GM19025 (cell line): ENCODE measurements at regions not wholly inside any gene's neighbourhood (a gene's known extent, or its start where the extent isn't known, plus 50 kb on each side); places are given as distances from the start of the nearest gene placed in this dataset.

Experiments
- ATAC-seq: cut with Tn5 transposase; IDR thresholded peaks from one replicate; pipeline ENCODE4 v1.9.1; 2021; ENCODE audit warnings: mild to moderate bottlenecking, low read depth, moderate library complexity; ENCODE audit not compliant: unreplicated experiment

DNA sequence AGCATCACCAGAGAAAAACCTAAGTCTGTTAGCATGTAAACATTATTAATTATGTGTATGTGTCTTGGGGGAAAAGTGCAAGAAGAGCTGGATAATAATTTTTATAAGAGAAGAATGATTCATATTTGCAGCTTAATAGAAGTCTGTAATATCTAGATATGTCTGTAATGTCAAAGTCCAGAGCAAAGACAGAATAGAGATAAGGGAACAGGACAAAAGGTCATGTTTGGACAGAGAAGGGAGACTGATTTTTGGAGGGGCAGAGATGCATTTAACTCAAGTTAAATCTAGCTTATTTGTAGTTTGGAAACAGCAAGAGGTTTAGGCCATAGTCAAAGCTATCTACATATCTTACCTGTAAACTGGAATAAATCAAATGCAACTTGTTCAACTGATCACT is 61.2 kb downstream of the MAGED1 start:
- ATAC-seq, result no peak

DNA sequence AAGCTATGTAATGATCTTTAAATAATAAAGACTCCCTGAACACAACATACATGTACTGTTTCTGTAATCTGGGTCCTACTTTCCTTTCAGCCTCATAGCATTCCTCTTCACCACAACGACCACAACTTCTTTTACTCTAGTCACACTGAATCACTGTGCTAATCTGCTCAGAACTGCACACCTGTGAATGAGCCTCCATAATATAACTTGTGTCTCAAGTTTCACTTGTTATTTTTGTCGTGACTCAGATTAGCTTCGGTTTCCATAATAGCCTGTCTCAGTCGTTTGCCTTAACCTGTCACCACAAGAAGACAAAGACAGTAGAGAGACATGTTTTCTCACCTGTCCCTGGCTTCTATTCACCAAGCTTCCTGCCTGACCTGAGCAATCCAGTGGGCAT is 61.8 kb downstream of the MAGED1 start:
- peak; percentile 88 for ATAC-seq

DNA sequence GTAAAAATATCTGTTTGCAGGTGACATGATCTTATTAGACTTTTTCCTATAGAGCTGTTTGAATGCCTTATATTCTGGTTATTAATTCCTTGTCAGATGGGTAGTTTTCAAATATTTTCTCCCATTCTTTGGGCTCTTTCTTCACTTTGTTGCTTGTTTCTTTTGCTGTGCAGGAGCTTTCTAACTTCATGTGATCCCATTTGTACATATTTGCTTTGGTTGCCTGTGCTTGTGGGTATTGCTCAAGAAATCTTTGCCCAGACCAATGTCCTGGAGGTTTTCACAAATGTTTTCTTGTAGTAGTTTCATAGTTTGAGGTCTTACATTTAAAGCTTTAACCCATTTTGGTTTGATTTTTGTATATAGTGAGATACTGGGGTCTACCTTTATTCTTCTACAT is 63.0 kb downstream of the MAGED1 start:
- no peak for ATAC-seq

DNA sequence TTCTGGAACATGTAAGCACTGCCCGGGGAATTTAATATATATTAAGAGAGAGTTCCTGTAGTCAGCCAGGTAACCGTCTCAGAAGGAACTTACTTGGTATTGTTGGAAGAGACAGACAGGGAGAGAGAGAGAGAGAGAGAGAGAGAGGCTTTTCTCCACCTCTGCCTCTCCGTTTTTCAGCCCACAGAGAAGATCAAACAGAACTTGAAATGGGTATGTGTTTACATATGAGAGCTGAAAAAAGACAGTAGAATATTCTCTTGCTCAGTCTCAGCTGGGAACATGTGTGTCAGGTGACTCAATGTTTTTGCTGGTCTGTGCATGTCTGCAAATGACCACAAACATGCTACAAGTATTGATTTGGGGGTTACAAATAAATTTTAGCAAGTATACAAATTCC is 81.9 kb downstream of the MAGED1 start:
- ATAC-seq, result no peak

DNA sequence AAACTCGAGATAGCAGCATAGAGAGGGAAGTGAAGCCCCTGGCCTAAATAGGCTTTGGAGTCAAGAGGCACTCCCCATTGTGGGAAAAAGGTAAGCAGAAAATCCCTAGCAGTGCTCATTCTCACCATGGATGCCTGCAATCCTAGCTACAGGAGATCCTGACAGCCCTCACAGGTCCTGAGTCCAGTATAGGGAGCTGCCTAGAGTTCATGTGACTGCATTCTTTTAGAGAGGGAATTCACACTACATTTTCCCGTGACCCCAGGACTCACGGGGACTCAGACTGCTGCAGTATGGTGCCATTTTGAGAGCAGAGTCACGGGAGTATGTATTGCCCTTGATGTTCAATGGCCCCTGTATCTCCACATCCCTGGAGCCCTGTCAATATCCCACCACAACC is 82.4 kb downstream of the MAGED1 start:
- no peak for ATAC-seq

DNA sequence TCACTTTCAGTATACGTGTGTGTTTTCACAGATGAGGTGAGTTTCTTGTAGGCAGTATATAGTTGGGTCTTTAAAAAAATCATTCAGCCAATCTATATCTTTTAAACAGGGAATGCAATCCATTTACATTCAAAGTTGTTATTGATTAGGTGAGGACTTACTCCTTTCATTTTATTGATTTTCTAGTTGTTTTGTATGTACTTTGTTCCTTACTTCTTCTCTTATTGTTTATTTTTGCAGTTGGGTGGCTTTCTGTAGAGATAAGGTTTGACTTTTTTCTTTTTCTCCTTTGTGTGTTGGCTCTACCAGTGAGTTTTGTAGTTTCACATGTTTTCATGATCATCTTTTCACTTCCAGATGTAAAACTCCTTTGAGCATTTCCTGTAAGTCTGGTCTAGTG is 83.1 kb downstream of the MAGED1 start:
- ATAC-seq, result no peak
